ENCODE measurements at regions not wholly inside any gene's neighbourhood (a gene's known extent, or its start where the extent isn't known, plus 50 kb on each side); places are given as distances from the start of the nearest gene placed in this dataset.

GRCh38 chr14:22305607-22306006 is 283.4 kb downstream of the DAD1 start:
- no peak for TF ChIP-seq CEBPB (IDR thresholded peaks at IDR 0.05)
- no peak for TF ChIP-seq REST (IDR thresholded peaks at IDR 0.05; ENCODE audit: low read depth)
- TF ChIP-seq MAX (IDR thresholded peaks at IDR 0.05) = no peak
- no peak for TF ChIP-seq FOXM1 (IDR thresholded peaks at IDR 0.05; ENCODE audit: borderline replicate concordance, low read depth)
- no peak for TF ChIP-seq ZBTB7A (IDR thresholded peaks at IDR 0.05; ENCODE audit: low read depth)
- no peak for TF ChIP-seq USF1 (IDR thresholded peaks at IDR 0.05)
- TF ChIP-seq YY1 (IDR thresholded peaks at IDR 0.05; ENCODE audit: low read depth) = no peak
- no peak for TF ChIP-seq RAD21 (IDR thresholded peaks at IDR 0.05; ENCODE audit: low read depth)
- no peak for TF ChIP-seq CREB1 (IDR thresholded peaks at IDR 0.05; ENCODE audit: low read depth)
- no peak for TF ChIP-seq TCF12 (IDR thresholded peaks at IDR 0.05; ENCODE audit: low read depth)
- TF ChIP-seq TAF1 (IDR thresholded peaks at IDR 0.05; ENCODE audit: low read depth) = no peak
- TF ChIP-seq TEAD4 (IDR thresholded peaks at IDR 0.05) = no peak
- TF ChIP-seq EP300 (IDR thresholded peaks at IDR 0.05; ENCODE audit: borderline replicate concordance) = no peak
